ENCODE measurements at regions not wholly inside any gene's neighbourhood (a gene's known extent, or its start where the extent isn't known, plus 50 kb on each side); places are given as distances from the start of the nearest gene placed in this dataset.

- dilution Hi-C loops (cut with HindIII; ENCODE audit: low sequenced_read_pairs, unreplicated experiment) (no loop called here), intact Hi-C loops (cut with micrococcal nuclease) (no loop called here), in situ Hi-C loops (cut with MboI; ENCODE audit: low sequenced_read_pairs) (loop anchor here (25.0 kb wide), 1 partner anchor 818 kb away; the partner anchor contains the start of gene RNASEH2B)
- Histone ChIP-seq H2BK20ac (ENCODE audit: low read depth, low read length) (no peak overlapping the region), H3K4ac (ENCODE audit: low read depth, low read length) (no peak overlapping the region), H3K27me3 (ENCODE audit: control insufficient read depth, insufficient read depth, low read length) (no peaks in the 10 kb centered on the region), H3K56ac (ENCODE audit: extremely low read depth, insufficient read depth, low read length) (no peak overlapping the region), H3K4me1 (ENCODE audit: control insufficient read depth, insufficient read depth, low read length) (no peaks in the 10 kb centered on the region), H3K4me2 (ENCODE audit: low read depth, low read length) (no peak overlapping the region), H4K91ac (ENCODE audit: insufficient read depth, low read depth, low read length) (no peak overlapping the region), H2BK15ac (ENCODE audit: low read depth, low read length) (no peak overlapping the region), H2AK5ac (ENCODE audit: low read depth, low read length) (no peak overlapping the region), H2BK120ac (ENCODE audit: low read depth, low read length) (no peak overlapping the region), H3K27ac (ENCODE audit: insufficient read depth, low read length) (no peak overlapping the region), H3K4me3 (ENCODE audit: insufficient read depth, low read depth, low read length) (no peak overlapping the region), H3K23ac (ENCODE audit: low read depth, low read length) (no peak overlapping the region), H3K36me3 (ENCODE audit: control insufficient read depth, insufficient read depth, low read length) (peaks cover 5% of the 10 kb centered on the region; the same call in 1 of the 2 replicates), H4K20me1 (ENCODE audit: insufficient read depth, low read length) (peaks cover 9% of the 10 kb centered on the region; the same call in 1 of the 2 replicates), H2BK5ac (ENCODE audit: low read depth, low read length, poor library complexity, severe bottlenecking) (no peak overlapping the region), H4K5ac (ENCODE audit: low read depth, low read length) (no peak overlapping the region), H3K9ac (ENCODE audit: low read depth, low read length) (no peak overlapping the region), H3K79me1 (ENCODE audit: low read depth in 1 of 2, low read length in 2 of 2) (peaks cover 13 to 48% of the 10 kb centered on the region in 2 experiments), H2AK9ac (replicated peaks; ENCODE audit: low read depth, low read length, poor library complexity) (no peak overlapping the region), H2AFZ (replicated peaks; ENCODE audit: low read length, poor library complexity) (no peak overlapping the region), H3K14ac (replicated peaks; ENCODE audit: low read depth, low read length) (no peak overlapping the region), H3K9me1 (ENCODE audit: insufficient read depth, low read length) (no peaks in the 10 kb centered on the region; the same call in 1 of the 2 replicates), H3K18ac (ENCODE audit: low read depth, low read length) (no peak overlapping the region), H3K9me3 (ENCODE audit: control insufficient read depth, insufficient read depth, low read length) (peaks cover 4% of the 10 kb centered on the region; the same call in 1 of the 2 replicates), H4K8ac (ENCODE audit: low read depth in 2 of 2, low read length in 2 of 2) (no peak overlapping the region)
- no peak for ATAC-seq (ENCODE audit: low read depth)
- CTCF ChIA-PET: no interaction called here
- TF ChIP-seq MAZ (IDR thresholded peaks at IDR 0.05; ENCODE audit: borderline replicate concordance, low read depth, low read length) (no peak), MAFK (IDR thresholded peaks at IDR 0.05; ENCODE audit: low read depth, low read length) (no peak), SMC3 (IDR thresholded peaks at IDR 0.05; ENCODE audit: low read depth, low read length) (no peak), NFE2L2 (IDR thresholded peaks at IDR 0.05; ENCODE audit: low read depth, low read length) (no peak), FOS (IDR thresholded peaks at IDR 0.05; ENCODE audit: low read depth, low read length) (no peak), MXI1 (IDR thresholded peaks at IDR 0.05; ENCODE audit: borderline replicate concordance, low read depth, low read length) (no peak), RAD21 (IDR thresholded peaks at IDR 0.05; ENCODE audit: low read length) (no peak), BHLHE40 (IDR thresholded peaks at IDR 0.05; ENCODE audit: low read depth, low read length) (no peak), RCOR1 (IDR thresholded peaks at IDR 0.05; ENCODE audit: insufficient replicate concordance, low read length) (no peak), CEBPB (IDR thresholded peaks at IDR 0.05; ENCODE audit: low read depth, low read length) (no peak), RFX5 (IDR thresholded peaks at IDR 0.05; ENCODE audit: low read depth, low read length) (no peak), CHD1 (IDR thresholded peaks at IDR 0.05; ENCODE audit: low read depth, low read length) (no peak), POLR2A (IDR thresholded peaks at IDR 0.05; ENCODE audit: low read depth, low read length) (no peak), CTCF (conservative IDR thresholded peaks at IDR 0.05; ENCODE audit: low read depth, low read length) (no peak)
- TF ChIP-seq, protein P1, sequence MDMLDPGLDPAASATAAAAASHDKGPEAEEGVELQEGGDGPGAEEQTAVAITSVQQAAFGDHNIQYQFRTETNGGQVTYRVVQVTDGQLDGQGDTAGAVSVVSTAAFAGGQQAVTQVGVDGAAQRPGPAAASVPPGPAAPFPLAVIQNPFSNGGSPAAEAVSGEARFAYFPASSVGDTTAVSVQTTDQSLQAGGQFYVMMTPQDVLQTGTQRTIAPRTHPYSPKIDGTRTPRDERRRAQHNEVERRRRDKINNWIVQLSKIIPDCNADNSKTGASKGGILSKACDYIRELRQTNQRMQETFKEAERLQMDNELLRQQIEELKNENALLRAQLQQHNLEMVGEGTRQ (IDR thresholded peaks at IDR 0.05; ENCODE audit: low read depth, low read length): no peak
- TF ChIP-seq, protein P2, sequence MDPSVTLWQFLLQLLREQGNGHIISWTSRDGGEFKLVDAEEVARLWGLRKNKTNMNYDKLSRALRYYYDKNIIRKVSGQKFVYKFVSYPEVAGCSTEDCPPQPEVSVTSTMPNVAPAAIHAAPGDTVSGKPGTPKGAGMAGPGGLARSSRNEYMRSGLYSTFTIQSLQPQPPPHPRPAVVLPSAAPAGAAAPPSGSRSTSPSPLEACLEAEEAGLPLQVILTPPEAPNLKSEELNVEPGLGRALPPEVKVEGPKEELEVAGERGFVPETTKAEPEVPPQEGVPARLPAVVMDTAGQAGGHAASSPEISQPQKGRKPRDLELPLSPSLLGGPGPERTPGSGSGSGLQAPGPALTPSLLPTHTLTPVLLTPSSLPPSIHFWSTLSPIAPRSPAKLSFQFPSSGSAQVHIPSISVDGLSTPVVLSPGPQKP (IDR thresholded peaks at IDR 0.05; ENCODE audit: borderline replicate concordance, low read depth, low read length): no peak
- BruUV-seq (replicated peaks): no TSS peak
- POLR2A ChIA-PET (ENCODE audit: unreplicated experiment): no interaction called here
- peak; percentile 29 for DNase-seq
Observed at GRCh38 chr13:50094615-50095293, 79.5 kb downstream of the KCNRG start.
